LNCaP clone FGC (cell line): ENCODE measurements at regions not wholly inside any gene's neighbourhood (a gene's known extent, or its start where the extent isn't known, plus 50 kb on each side); places are given as distances from the start of the nearest gene placed in this dataset.
"Not testable (repeated sequence)": the region's sequence is repeated elsewhere in the genome, so short reads cannot be mapped to it uniquely, and the experiment has no call there.

Experiments
- DNase-seq: peaks from one replicate; pipeline ENCODE4 v3.0.0-alpha.2; 2011; ENCODE audit warnings: low read depth
- H3K4me3 ChIP-seq: 2 replicates; pipeline ENCODE4 v1.5.1; 2011; ENCODE audit warnings: mild to moderate bottlenecking, low read depth, low read length, control low read depth
- TF ChIP-seq, protein P1 (sequence below): IDR thresholded peaks from 2 replicates; pipeline ENCODE4 v1.5.1; 2012; ENCODE audit warnings: mild to moderate bottlenecking; ENCODE audit not compliant: control insufficient read depth, insufficient read depth; ENCODE audit errors: extremely low read depth

- H3K4me3 ChIP-seq = no peak overlapping the region
- TF ChIP-seq, protein P1, sequence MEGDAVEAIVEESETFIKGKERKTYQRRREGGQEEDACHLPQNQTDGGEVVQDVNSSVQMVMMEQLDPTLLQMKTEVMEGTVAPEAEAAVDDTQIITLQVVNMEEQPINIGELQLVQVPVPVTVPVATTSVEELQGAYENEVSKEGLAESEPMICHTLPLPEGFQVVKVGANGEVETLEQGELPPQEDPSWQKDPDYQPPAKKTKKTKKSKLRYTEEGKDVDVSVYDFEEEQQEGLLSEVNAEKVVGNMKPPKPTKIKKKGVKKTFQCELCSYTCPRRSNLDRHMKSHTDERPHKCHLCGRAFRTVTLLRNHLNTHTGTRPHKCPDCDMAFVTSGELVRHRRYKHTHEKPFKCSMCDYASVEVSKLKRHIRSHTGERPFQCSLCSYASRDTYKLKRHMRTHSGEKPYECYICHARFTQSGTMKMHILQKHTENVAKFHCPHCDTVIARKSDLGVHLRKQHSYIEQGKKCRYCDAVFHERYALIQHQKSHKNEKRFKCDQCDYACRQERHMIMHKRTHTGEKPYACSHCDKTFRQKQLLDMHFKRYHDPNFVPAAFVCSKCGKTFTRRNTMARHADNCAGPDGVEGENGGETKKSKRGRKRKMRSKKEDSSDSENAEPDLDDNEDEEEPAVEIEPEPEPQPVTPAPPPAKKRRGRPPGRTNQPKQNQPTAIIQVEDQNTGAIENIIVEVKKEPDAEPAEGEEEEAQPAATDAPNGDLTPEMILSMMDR = no peak
- no peak for DNase-seq
Measured at GRCh38 chr18:38789141-38789540, 1223.5 kb upstream of the CELF4 start.

DNA sequence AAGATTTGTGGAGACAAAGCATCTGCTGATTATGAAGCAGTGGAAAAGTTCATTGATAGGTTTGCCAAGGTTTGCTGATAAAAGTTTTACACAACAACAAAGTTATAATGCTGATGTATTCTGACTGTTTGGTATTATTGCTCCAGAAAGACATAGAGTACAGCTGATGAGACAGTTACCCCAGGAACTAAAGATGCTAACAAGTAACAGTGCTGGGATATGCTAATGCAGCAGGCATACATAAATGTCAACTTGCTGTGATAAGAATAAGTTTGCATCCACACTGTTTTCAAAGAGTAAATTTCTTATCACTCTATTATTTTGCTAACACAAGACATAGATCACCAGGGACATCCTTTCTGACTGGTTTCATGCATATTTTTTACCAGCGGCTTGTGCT lies 1221.3 kb upstream of the CELF4 start:
- no peak overlapping the region for H3K4me3 ChIP-seq
- TF ChIP-seq, protein P1 = no peak
- no peak for DNase-seq

DNA sequence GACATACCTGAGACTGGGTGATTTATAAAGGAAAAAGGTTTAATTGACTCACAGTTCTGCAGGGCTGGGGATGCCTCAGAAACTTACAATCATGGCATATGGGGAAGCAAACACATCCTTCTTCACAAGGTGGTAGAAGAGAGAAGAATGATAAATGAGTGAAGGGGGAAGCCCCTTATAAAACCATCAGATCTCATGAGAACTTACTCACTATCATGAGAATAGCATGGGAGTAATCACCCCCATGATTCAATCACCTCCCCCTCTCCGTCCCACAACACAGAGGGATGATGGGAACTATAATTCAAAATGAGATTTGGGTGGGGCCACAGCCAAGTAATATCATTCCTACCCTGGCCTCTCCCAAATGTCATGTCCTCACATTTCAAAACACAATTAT lies 1206.0 kb upstream of the CELF4 start:
- DNase-seq = not testable (repeated sequence)

DNA sequence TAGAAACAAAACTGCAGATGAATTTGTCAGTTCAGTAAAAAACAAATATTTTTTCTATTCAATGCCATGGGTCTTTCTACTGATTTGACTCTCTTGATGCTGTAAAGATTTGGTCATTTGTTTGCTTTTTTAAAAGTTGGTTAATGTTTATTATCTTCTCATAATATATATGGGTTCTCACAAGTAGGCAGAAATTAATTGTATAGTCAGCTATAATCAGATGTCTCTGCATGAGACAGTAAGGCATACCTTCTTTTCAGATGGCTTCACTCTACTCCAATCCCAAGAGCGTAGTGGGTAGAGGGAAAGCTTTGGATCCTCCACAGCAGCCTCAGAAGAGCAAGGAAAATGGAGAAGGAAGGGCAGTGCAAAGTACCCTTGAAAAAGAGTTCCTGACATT lies 1202.9 kb upstream of the CELF4 start:
- DNase-seq = no peak
- H3K4me3 ChIP-seq = no peak overlapping the region
- TF ChIP-seq, protein P1 = no peak

More for the DNA sequence above, 1206.0 kb upstream of the CELF4 start:
- not testable (repeated sequence) for H3K4me3 ChIP-seq

- no peak for DNase-seq
- TF ChIP-seq, protein P1 = no peak
- no peak overlapping the region for H3K4me3 ChIP-seq
Measured at GRCh38 chr18:38759457-38759856, 1193.9 kb upstream of the CELF4 start.

DNA sequence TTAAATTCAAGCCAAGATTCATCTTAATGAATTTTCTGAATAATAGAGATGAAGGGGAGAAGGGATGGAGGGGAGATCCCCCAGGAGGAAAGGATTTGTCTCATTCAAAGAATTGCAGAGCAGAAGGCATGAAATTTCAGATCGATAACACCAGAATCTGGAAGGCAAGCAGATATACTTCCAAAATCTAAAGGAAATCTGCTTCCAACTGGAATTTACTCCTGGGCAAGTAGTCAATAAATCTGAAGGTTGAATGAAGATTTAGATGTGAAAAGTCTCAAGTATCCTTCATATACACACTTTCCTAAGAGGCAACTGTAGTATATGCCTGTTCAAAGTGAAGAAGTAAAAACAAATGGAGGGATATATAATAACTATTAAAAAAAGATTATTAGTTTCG lies 1190.8 kb upstream of the CELF4 start:
- TF ChIP-seq, protein P1 = no peak
- DNase-seq = no peak
- no peak overlapping the region for H3K4me3 ChIP-seq

DNA sequence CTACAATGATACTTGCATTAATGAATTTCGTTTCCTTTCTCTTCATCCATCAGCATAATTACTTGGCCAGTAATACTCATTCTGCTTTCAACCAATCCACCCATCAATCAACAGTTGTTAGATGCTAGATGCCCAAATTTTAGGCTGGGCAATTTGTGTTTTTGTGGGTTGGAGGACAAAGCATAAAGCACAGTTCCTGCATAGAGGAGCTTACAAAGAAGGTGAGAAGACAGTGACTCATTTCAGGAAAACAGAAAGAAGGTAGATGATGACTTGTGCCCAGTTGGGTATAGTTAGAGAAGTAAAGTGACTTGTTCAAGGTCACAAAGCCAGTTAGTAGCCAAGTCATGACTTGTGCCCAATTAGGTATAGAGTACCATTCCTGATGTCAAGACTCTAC lies 1186.8 kb upstream of the CELF4 start:
- H3K4me3 ChIP-seq = no peak overlapping the region
- TF ChIP-seq, protein P1 = no peak
- DNase-seq = no peak

DNA sequence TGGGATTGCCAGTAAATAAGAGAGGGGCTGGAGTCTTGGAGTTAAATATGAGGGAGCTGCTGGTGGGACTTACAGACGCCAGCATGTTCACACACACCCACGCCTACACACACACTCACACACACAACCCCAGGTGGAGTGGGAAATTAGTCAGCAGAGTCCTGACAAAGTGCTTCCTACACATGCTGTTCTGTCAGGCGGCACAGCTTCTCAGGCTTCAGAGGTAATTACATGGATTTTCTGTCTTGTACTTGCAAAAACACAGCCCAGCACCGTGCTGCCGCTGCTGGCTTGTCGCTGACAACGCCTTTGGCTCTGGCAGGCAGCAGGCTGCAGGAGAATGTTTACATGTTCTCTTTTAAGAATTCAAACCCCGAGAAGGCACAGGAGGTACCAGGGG lies 1186.3 kb upstream of the CELF4 start:
- no peak for DNase-seq
- TF ChIP-seq, protein P1 = no peak
- H3K4me3 ChIP-seq = no peak overlapping the region
